GM21360 (cell line): ENCODE measurements at regions not wholly inside any gene's neighbourhood (a gene's known extent, or its start where the extent isn't known, plus 50 kb on each side); places are given as distances from the start of the nearest gene placed in this dataset.
"Not testable (repeated sequence)": the region's sequence is repeated elsewhere in the genome, so short reads cannot be mapped to it uniquely, and the experiment has no call there.

Experiments
- ATAC-seq: cut with Tn5 transposase; IDR thresholded peaks from one replicate; pipeline ENCODE4 v1.9.1; 2021; ENCODE audit warnings: mild to moderate bottlenecking, moderate library complexity; ENCODE audit not compliant: unreplicated experiment

DNA sequence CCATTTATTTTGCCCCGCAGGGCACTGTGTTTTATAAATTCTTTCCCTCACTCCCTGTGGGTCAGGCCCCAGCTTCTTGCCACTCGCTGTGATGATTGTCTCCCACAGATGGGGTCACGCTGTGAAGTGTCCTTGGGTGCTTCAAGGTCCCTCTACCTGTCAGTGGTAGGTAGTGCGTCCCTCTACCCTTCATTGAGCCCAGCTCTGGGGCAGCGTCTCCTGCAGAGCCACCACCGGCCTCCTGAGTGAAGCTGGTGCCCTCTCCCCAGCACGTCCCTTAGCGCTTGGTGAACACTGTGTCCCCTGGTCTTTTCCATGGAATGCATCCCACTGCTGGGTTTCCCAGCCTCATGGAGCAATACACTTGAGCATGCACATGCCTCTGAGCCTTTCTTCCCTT is 108.2 kb downstream of the NRN1 start:
- ATAC-seq: no peak

GRCh38 chr6:5898102-5898501 is 108.6 kb downstream of the NRN1 start:
- ATAC-seq: no peak

DNA sequence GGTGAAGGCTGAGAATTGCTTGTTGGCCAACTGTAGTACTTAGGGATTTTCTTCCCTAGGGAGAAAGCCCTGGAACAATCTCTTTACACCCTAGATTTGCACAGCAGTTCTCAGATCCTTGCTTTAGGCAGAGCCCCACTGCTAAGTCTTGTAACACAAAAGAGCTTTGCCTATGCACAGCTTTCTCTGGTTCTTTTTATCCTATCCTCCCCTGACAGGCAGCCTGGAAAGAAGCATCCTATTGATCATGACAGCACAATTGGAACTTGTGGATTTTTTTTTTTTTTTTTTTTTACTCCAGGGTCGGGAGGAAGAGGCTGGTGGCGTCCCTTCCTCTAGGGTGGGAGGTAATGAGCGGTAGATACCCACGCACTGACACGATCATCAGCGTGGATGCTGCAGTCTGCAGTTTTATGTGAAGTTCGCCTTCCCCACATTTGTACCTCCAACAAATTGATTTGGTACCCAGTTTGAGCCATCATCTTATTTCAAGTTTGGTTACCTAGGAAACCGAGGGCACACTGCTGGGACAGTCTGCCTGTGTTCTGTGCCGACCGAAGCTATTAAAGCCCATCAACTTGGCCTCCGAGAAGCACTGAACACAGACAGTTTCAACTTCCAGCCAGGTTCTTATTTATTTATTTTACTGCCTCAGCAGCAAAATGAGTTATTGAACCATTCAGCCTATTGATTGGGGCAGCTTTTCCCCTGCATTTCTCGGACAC is 110.1 kb downstream of the NRN1 start:
- ATAC-seq: no peak

DNA sequence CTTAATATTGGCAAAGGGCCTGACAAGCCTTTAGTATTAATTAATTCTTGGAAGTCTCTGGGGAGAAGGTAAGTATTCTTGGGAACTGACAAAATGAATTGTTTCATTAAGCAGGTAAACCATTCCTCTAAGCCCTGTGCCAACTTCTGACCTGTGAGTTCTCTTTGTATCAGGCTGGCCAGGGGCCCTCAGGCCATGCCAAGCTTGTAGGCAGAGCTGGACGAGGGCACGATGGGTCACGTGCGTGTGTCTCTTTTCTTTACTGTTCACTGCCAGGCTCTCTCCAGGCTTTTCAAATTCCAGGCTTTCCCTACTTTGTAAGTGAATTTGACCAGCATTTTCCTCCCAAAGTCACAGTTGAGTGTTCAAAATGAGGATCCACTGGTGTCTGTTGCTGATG is 112.4 kb downstream of the NRN1 start:
- ATAC-seq: no peak

- ATAC-seq: no peak
Observed at GRCh38 chr6:5893295-5893694, 113.4 kb downstream of the NRN1 start.

GRCh38 chr6:5892669-5893068 is 114.1 kb downstream of the NRN1 start:
- ATAC-seq: no peak

DNA sequence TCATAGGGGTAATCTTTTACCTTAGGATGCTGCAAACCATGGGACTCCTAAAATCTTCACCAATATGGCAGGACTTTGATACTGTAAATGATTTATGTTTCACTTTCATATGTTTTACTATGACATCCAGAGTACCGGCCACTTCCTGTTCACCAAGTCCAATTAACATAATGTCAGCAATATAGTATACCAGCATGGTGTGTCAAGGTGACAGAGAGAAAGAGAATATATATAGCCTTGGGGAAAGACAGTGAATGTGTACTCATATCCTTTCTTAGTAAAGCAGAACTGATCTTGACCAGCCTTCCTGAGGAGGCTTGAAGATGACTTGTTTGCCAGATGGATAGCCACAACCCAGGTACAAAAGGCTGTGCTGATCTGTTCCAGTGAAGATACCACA is 127.9 kb downstream of the NRN1 start:
- ATAC-seq: no peak

DNA sequence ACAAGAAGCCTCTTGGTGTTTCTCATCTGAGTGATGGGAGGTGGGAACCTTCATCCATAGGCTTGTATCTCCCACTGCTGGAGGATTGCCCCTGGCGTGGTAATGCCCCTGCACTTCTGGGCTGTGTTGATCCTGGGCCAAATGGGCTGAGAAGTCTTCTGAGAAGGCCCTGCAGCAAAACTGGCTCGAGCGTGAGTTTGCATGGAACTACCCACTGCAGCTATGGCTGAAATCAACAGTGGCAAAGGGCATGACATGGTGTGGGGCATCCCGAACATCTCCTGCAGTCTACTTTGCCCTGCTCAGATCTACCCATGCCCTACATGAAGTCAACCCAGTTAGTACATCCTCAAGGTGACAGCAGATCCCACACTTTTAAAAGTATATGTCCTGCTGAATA is 130.6 kb downstream of the NRN1 start:
- no peak for ATAC-seq

DNA sequence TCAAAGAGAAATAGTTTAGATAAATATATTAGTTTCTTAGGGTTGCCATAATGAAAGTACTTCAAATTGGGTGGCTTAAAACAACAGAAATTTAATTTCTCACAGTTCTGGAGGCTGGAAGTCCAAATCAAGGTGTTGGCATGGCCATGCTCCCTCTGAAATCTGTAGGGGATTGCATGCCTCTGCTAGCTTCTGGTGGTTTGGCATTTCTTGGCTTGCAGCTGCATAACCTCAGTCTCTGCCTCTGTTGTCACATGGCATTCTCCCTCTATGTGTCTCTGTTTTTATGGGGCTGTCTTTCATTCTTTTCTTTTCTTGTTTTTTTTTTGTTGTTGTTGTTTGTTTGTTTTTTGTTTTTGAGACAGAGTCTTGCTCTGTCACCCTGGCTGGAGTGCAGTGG is 132.7 kb downstream of the NRN1 start:
- not testable (repeated sequence) for ATAC-seq

- ATAC-seq: no peak
Observed at GRCh38 chr6:5871296-5871695, 135.4 kb downstream of the NRN1 start.

GRCh38 chr6:5869676-5870075 is 137.0 kb downstream of the NRN1 start:
- no peak for ATAC-seq

DNA sequence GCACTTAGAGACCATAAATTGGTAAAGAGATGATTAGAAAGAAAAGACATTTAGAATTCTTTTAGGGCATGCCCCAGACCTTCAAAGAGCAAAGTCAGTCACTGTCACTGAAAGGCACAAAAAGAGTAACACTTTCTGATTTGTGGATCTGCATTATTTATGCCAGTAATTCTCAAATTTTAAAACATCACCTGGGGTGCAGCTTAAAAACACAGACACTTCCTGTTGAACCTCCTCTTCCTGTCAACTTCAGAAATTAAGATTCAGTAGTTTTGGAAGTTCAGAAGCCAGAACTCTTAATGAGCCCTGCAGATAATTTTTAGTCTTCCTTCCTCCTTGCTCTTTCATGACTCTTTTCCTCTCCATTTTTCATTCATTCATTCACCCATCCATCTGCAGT is 137.5 kb downstream of the NRN1 start:
- ATAC-seq: no peak

DNA sequence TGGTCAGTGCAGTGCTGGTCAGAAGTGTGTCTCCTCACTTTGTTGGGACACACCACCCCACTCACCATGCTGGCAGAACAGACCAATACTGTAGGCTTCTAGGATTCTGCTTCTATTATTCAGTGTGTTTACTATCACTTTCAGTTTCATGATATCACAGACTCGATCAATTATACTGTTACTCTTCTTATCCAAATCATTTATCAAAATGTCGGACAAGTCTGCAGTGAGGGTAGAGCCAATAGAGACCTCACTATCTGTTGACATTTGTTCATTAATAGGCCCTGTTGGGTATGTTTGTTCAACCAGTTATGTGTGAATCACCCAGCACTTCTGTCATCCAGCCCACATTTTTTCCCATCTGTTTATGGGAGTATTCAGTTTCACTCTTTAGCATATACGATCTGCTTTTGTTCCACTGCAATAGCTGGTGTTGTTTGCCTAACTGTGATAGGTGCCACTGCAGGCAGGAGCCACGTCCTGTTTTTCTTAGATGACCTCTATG is 140.1 kb downstream of the NRN1 start:
- no peak for ATAC-seq

DNA sequence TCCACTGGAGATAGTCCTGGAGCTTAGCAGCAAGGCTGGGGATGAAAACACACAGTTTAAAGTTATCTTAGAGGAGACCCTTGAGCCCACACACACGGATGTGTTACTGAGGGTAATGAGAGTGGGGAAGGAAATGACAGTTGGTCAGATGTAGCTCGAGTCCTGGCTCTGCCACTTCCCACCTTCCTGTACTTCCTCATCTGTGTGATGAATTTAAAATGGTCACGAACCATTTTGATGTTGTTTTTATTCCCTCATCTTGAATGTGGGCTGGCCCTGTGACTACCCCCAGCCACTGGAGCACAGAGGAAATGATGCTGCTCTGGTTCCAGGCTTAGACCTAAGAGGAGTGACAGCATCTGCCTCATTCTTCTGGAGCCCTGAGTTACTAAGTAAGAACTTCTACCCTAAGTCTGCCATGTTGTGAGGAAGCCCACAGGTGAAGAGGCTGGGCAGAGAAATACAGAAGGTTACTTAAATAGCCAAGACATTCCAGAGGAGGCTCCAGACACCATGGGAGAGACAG is 141.2 kb downstream of the NRN1 start:
- ATAC-seq: no peak

DNA sequence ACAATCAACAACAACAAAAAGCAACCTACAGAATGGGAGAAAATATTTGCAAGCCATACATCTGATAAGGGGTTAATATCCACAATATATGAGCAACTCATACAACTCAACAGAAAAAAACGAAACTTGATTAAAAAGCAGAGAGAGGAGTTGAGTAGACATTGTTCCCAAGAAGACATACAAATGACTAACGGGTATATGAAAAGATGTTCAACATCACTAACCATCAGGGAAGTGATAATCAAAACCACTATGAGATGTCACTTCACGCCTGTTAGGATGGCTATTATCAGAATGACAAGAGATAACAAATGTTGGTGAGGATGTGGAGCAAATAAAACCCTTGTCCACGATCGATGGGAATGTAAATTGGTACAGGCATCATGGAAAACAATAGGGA is 145.9 kb downstream of the NRN1 start:
- no peak for ATAC-seq

DNA sequence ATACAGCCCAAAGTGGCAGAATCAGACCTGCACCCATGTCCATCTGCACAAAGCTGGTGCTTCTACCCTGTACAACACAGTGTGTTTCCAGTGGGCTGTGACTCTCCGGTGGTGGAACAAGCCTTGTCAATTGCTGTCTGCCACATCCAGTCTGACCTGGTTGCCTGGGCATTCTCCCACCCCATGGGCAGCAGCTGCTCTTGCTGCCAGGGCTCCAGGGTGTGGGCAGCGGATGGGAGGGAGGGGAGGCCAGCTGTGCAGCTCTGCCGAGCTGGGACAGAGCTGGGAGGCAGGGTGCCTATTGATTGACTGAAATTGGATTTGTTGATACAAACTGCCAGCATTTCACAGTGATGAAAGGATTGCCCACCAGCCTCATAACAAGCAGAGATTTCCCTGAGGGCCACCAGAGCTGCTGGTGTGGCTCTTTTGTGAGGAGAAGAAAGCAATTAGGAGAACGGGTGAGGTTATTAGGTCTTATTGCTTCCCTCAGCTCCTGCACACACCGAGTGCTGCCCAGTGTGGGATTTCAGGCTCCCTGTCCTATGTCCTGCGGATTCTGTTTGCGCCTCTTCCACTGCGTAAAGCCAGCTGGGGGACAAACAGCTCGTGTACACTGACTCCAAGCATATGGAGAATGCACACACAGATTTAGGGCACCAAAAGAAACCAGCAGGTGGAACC is 150.8 kb downstream of the NRN1 start:
- no peak for ATAC-seq

DNA sequence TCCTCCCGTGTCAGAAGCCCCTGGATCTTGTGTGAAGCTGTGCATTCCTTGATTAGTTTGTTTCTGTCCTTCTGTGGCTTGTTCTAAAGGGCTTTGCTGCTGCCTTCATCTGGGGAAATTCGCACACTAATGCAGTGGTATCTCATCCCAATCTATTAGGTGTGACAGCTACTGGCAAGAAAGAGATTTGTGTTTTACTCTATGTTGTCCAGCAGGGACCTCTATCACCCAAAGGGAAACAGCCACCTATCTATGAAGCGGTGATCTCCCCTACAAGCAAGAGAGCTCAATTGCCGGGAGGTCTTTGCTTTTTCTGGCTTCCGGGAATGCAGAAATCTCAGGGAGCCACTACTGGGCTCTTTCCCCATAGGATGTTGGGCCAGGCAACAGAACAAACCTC is 151.8 kb downstream of the NRN1 start:
- no peak for ATAC-seq

- peak; percentile 88 for ATAC-seq
Observed at GRCh38 chr6:5851261-5851757, 155.4 kb downstream of the NRN1 start.

- peak; percentile 11 for ATAC-seq
Observed at GRCh38 chr6:5850848-5851255, 155.9 kb downstream of the NRN1 start.

GRCh38 chr6:5846889-5847288 is 159.8 kb downstream of the NRN1 start:
- ATAC-seq: no peak

DNA sequence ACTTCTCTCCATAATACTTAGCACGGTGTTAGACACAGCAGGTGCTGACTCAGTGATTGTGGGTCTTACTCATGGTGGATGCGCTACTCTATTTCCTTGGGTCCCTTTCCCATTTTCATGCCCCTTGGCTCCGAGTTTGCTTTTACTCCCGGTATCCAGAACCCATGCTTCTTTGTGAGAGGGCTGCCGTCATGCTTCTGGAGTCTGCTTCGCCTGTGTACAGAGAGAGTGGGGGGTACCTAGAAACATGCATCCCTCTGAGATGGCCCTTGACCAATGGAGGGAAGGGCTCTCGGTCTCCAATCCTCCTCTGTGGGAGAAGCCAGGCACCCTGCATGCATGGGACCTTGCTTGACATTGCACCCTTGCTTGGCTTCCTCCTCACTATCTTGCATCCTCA is 160.4 kb downstream of the NRN1 start:
- no peak for ATAC-seq

GRCh38 chr6:5843078-5843477 is 163.6 kb downstream of the NRN1 start:
- ATAC-seq: no peak
